Colonic mucosa (tissue), 4 donors: ENCODE measurements at regions not wholly inside any gene's neighbourhood (a gene's known extent, or its start where the extent isn't known, plus 50 kb on each side); places are given as distances from the start of the nearest gene placed in this dataset.
A peak's percentile ranks its signal among the peaks of the same experiment; 100 is the strongest.

ENCODE experiments used
- DNase-seq: peaks from one replicate; pipeline ENCODE4 v3.0.0-alpha.2; 2020
- H3K27ac ChIP-seq: fragments of 200-600 bp; one replicate; pipeline ENCODE4 v1.8.0; 2021
- H3K27me3 ChIP-seq: fragments of 200-600 bp; one replicate; pipeline ENCODE4 v1.8.0; 2021
- H3K36me3 ChIP-seq: fragments of 200-600 bp; one replicate; pipeline ENCODE4 v1.8.0; 2021
- H3K4me1 ChIP-seq: fragments of 200-600 bp; one replicate; pipeline ENCODE4 v1.8.0; 2021; ENCODE audit warnings: mild to moderate bottlenecking
- H3K4me3 ChIP-seq: fragments of 200-600 bp; one replicate; pipeline ENCODE4 v1.8.0; 2021
- H3K9ac ChIP-seq, 2 donors: one replicate each; pipeline ENCODE4 v1.7.0; 2013; ENCODE audit warnings: control low read depth in 2 of 2, low read depth in 2 of 2, low read length in 2 of 2
- H3K9me3 ChIP-seq: fragments of 200-600 bp; one replicate; pipeline ENCODE4 v1.8.0; 2021
- CTCF ChIP-seq: fragments of 200-600 bp; IDR thresholded peaks from one replicate; pipeline ENCODE4 v1.8.0; 2022; ENCODE audit warnings: antibody characterized with exemption, mild to moderate bottlenecking
- intact Hi-C: fragments of 100-400 bp; cut with DNase I; formaldehyde crosslinking; loops from one replicate; pipeline ENCODE4 v1.14.1; 2022
- donor health status: healthy.
- donor health status: DM: no; HTN: no; CAD: no.
- donor health status: DM: no; HTN: no; CAD: no.

GRCh38 chr10:78891741-78892140, 177.0 kb upstream of the ZMIZ1 start:
- Histone ChIP-seq H3K27ac (no peak overlapping the region), H3K27me3 (no peaks in the 10 kb centered on the region), H3K9me3 (no peaks in the 10 kb centered on the region), H3K4me3 (no peak overlapping the region), H3K36me3 (no peaks in the 10 kb centered on the region), H3K4me1 (no peaks in the 10 kb centered on the region), H3K9ac (no peak overlapping the region)
- intact Hi-C loops, result no loop called here
- TF ChIP-seq CTCF, result no peak
- DNase-seq, result peak; percentile 6

GRCh38 chr10:78892338-78893176, 176.2 kb upstream of the ZMIZ1 start:
- DNase-seq, result peak; percentile 11
- intact Hi-C loops, result no loop called here
- Histone ChIP-seq H3K9ac (no peak overlapping the region), H3K27ac (no peak overlapping the region), H3K36me3 (no peaks in the 10 kb centered on the region), H3K4me3 (no peak overlapping the region), H3K27me3 (no peaks in the 10 kb centered on the region), H3K4me1 (no peaks in the 10 kb centered on the region), H3K9me3 (no peaks in the 10 kb centered on the region)
- TF ChIP-seq CTCF, result no peak

- Histone ChIP-seq H3K4me3 (no peak overlapping the region), H3K27me3 (no peaks in the 10 kb centered on the region), H3K9me3 (no peaks in the 10 kb centered on the region), H3K4me1 (no peaks in the 10 kb centered on the region), H3K27ac (no peak overlapping the region), H3K9ac (no peak overlapping the region), H3K36me3 (no peaks in the 10 kb centered on the region)
- intact Hi-C loops, result no loop called here
- no peak for TF ChIP-seq CTCF
- DNase-seq, result peak; percentile 4
These were observed 175.5 kb upstream of the ZMIZ1 start for GRCh38 chr10:78893217-78893616.

GRCh38 chr10:78894089-78894840, 174.5 kb upstream of the ZMIZ1 start:
- H3K9me3 ChIP-seq, result no peaks in the 10 kb centered on the region
- no peak for TF ChIP-seq CTCF
- no peak for DNase-seq
- H3K4me1 ChIP-seq, result no peaks in the 10 kb centered on the region
- no peaks in the 10 kb centered on the region for H3K27me3 ChIP-seq
- no peak overlapping the region for H3K27ac ChIP-seq
- intact Hi-C loops, result no loop called here
- no peaks in the 10 kb centered on the region for H3K36me3 ChIP-seq
- H3K4me3 ChIP-seq, result no peak overlapping the region
- no peak overlapping the region for H3K9ac ChIP-seq

GRCh38 chr10:78894841-78895195, 173.9 kb upstream of the ZMIZ1 start:
- no peak for DNase-seq
- Histone ChIP-seq H3K4me1 (no peaks in the 10 kb centered on the region), H3K9ac (no peak overlapping the region), H3K27me3 (no peaks in the 10 kb centered on the region), H3K36me3 (no peaks in the 10 kb centered on the region), H3K27ac (no peak overlapping the region), H3K9me3 (no peaks in the 10 kb centered on the region), H3K4me3 (no peak overlapping the region)
- intact Hi-C loops, result no loop called here
- no peak for TF ChIP-seq CTCF
